Tibial nerve (tissue), 4 donors: ENCODE measurements at regions not wholly inside any gene's neighbourhood (a gene's known extent, or its start where the extent isn't known, plus 50 kb on each side); places are given as distances from the start of the nearest gene placed in this dataset.

Experiments used
- DNase-seq, 2 donors: peaks; one replicate each; pipeline ENCODE4 v3.0.0-alpha.2; 2019; ENCODE audit warnings: low spot score in 2 of 2
- H3K27ac ChIP-seq, 4 donors: fragments of 200-600 bp; sonication (generic) in 3 of 4; one replicate each; pipeline ENCODE4 v1.5.1; 2017 to 2019; ENCODE audit warnings: mild to moderate bottlenecking in 1 of 4
- H3K27me3 ChIP-seq, 2 donors: fragments of 200-600 bp; sonication (generic) in 1 of 2; one replicate each; pipeline versions ENCODE4 v1.5.1 to v1.6.0; 2017 to 2019
- H3K36me3 ChIP-seq, 3 donors: fragments of 200-600 bp; sonication (generic); one replicate each; pipeline ENCODE4 v1.5.1; 2018 to 2019
- H3K4me1 ChIP-seq, 4 donors: fragments of 200-600 bp; sonication (generic) in 3 of 4; one replicate each; pipeline ENCODE4 v1.5.1; 2017 to 2019
- H3K4me3 ChIP-seq, 4 donors: fragments of 200-600 bp; sonication (generic) in 3 of 4; one replicate each; pipeline ENCODE4 v1.5.1; 2017 to 2019; ENCODE audit warnings: mild to moderate bottlenecking in 1 of 4, moderate library complexity in 1 of 4
- H3K9me3 ChIP-seq, 4 donors: fragments of 200-600 bp; sonication (generic) in 3 of 4; one replicate each; pipeline ENCODE4 v1.5.1; 2017 to 2019
- EP300 ChIP-seq, 2 donors: sonication (generic); formaldehyde crosslinking; IDR thresholded peaks; one replicate each; pipeline ENCODE4 v1.6.1; 2017; ENCODE audit warnings: antibody characterized with exemption in 2 of 2, mild to moderate bottlenecking in 1 of 2
- POLR2A ChIP-seq, 2 donors: fragments of 450-650 bp; IDR thresholded peaks; one replicate each; pipeline ENCODE4 v1.6.1; 2017; ENCODE audit warnings: antibody characterized with exemption in 2 of 2, mild to moderate bottlenecking in 2 of 2, moderate library complexity in 2 of 2
- WGBS, 2 donors: methylation state at CpG; one replicate each; pipeline ENCODE4 v1.1.5; 2018; 5-methylcytosine and 5-hydroxymethylcytosine counted together
- TF ChIP-seq, protein P1 (sequence below), 5 experiments: fragments of 200-600 bp in 3 of 5; fragments of 450-650 bp in 2 of 5; sonication (generic) in 3 of 5; IDR thresholded peaks; one replicate each; pipeline ENCODE4 v1.5.1; 2016 to 2019; ENCODE audit warnings: antibody characterized with exemption in 5 of 5, mild to moderate bottlenecking in 3 of 5, moderate library complexity in 2 of 5

DNA sequence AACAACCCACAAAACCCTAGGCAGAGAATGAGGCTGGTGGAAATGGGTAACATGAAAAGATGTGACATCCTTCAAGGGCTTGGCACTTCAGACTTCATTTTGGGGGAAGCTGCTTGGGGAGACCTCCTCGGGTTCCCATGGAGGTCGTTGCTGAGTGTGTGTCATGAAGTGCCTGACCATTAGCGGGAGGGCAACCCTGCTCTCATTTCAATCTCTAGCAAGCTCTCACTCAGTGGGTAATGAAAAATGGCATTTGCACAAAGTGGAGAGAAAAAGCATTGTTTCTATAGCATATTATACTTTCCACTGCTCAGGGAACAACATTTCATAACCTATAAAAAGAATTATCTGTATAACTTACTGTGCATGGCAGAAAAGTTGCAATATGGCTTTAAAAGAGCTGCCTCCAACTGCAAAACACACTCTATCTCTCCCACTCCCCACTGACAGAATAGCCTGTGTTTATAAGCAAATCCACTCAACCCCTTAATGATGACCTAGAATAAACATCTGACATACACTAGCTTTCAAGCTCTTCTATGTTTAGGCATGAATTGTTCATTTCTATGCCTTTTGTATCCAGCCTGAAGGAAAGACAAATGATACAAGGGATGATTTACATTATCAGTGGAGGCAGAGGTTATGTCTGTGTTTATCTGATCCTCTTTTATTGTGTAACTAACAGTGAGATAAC, 357.2 kb downstream of the ZSWIM6 start:
- DNase-seq: no peak
- no peaks in the 10 kb centered on the region for H3K36me3 ChIP-seq
- H3K4me1 ChIP-seq: peaks cover 0 to 16% (median 0%) of the 10 kb centered on the region in 4 donors
- H3K27ac ChIP-seq: no peak overlapping the region
- peaks cover 0 to 19% (median 8%) of the 10 kb centered on the region in 4 donors for H3K9me3 ChIP-seq
- no peak overlapping the region for H3K4me3 ChIP-seq
- no peaks in the 10 kb centered on the region for H3K27me3 ChIP-seq
- TF ChIP-seq EP300 (IDR thresholded peaks at IDR 0.05) (no peak), POLR2A (IDR thresholded peaks at IDR 0.05) (no peak)
- TF ChIP-seq, protein P1, sequence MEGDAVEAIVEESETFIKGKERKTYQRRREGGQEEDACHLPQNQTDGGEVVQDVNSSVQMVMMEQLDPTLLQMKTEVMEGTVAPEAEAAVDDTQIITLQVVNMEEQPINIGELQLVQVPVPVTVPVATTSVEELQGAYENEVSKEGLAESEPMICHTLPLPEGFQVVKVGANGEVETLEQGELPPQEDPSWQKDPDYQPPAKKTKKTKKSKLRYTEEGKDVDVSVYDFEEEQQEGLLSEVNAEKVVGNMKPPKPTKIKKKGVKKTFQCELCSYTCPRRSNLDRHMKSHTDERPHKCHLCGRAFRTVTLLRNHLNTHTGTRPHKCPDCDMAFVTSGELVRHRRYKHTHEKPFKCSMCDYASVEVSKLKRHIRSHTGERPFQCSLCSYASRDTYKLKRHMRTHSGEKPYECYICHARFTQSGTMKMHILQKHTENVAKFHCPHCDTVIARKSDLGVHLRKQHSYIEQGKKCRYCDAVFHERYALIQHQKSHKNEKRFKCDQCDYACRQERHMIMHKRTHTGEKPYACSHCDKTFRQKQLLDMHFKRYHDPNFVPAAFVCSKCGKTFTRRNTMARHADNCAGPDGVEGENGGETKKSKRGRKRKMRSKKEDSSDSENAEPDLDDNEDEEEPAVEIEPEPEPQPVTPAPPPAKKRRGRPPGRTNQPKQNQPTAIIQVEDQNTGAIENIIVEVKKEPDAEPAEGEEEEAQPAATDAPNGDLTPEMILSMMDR (IDR thresholded peaks at IDR 0.05): no peak
- WGBS, 2 donors: 73 to 77% methylated on average over 3 of the region's 3 CpGs

DNA sequence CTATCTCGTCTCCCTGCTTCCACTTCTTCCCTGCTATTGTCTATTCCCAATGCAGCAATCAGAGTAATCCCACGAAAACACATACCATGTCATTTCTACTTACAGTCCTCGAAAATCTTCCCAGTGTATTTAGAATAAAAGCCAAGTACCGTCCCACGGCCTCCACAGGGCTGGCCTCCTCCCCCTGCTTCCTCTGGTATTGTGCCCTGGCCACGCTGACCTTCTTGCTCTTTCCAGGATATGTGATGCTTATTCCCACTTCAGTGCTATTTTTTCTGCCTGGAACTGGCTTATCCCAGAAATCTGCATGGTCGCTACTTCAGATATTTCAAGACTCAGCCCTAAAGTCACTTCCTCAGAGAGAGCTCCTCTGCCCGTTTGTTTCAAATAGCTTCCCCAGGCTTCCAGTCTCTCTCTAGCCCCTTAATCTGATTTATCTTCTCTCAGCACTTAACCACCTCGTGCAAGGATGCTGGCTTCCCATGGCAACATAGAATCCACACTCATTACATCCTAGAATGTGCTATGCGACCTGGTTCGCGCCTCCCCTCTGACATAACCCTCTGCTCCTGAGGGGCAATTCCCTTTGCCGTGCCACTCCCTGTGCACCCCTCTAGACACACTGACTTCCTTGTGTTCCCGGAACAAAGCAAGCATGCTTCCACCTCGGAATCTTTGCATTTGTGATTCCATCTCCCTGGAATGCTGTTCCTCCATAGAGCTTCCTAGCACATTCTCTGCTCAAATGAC, 365.9 kb downstream of the ZSWIM6 start:
- Histone ChIP-seq H3K4me3 (no peak overlapping the region), H3K4me1 (peaks cover 0 to 3% (median 0%) of the 10 kb centered on the region in 4 donors), H3K36me3 (no peaks in the 10 kb centered on the region), H3K27ac (no peak overlapping the region), H3K9me3 (peaks cover 0 to 8% (median 4%) of the 10 kb centered on the region in 4 donors), H3K27me3 (no peaks in the 10 kb centered on the region)
- TF ChIP-seq, protein P1 (IDR thresholded peaks at IDR 0.05): no peak
- TF ChIP-seq POLR2A (IDR thresholded peaks at IDR 0.05): no peak
- no peak for TF ChIP-seq EP300 (IDR thresholded peaks at IDR 0.05)
- 43 to 53% methylated on average over 15 of the region's 15 CpGs for WGBS, 2 donors
- no peak for DNase-seq

DNA sequence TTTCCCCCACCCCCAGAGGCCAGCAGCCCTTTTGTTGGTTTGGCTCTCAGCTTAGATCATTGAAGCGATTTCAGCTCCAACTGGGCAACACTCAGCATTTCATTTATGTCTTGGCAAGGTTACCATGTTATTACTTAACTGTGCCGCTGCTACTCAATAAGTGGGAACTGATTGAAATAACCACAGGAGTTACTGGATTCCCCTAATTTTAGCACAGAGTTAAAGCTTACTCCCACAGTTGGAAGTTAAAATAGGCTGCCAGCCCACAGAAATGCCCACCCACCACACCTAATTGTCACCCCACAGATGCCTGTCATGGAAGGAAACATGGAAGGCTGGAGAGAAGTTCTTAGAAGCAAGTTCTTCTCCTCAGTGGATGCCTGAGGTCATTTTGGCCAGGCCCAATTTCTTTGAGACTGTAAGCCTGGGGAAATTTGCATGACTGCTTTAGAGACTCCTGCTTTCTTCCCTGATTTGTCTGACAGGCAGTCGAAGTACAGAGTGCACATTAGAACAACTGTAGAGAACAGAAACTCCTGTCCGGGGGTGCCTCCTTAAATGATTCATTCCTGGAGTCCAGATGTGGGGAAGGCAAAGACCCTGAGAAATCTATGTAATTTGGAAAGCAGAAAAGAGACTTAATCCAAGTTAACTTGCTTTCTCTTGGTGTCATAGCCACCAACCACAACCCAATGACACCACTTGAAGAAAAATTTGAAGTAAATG, 370.0 kb downstream of the ZSWIM6 start:
- 48 to 84% methylated on average over 4 of the region's 4 CpGs for WGBS, 2 donors
- TF ChIP-seq, protein P1 (IDR thresholded peaks at IDR 0.05): no peak
- TF ChIP-seq EP300 (IDR thresholded peaks at IDR 0.05) (no peak), POLR2A (IDR thresholded peaks at IDR 0.05) (no peak)

DNA sequence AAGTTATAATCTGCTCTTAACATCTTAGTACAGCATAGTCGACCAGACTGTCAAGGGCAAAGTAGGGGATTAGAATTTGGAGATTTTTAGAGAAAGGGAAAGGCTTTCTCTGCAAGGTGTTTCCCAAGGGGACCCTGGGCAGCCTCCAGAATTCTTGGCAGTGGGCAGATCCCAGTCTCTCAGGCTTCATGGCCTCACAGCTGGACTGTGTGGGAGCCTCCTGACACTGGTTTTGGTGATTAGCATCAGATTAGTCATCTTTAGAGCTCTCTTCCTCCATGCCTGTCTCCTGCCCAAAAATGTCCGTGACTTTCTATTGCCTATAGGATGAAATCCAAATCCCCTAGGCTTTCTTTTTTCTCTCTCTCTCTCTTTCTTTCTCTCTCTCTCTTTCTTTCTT, 370.7 kb downstream of the ZSWIM6 start:
- 70 to 74% methylated on average over 2 of the region's 2 CpGs for WGBS, 2 donors
- TF ChIP-seq POLR2A (IDR thresholded peaks at IDR 0.05) (no peak), EP300 (IDR thresholded peaks at IDR 0.05) (no peak)
- TF ChIP-seq, protein P1 (IDR thresholded peaks at IDR 0.05): no peak
- no peaks in the 10 kb centered on the region for H3K9me3 ChIP-seq
- no peak overlapping the region for H3K27ac ChIP-seq
- DNase-seq: no peak
- H3K27me3 ChIP-seq: no peaks in the 10 kb centered on the region
- H3K4me1 ChIP-seq: peaks cover 0 to 3% (median 0%) of the 10 kb centered on the region in 4 donors
- H3K4me3 ChIP-seq: no peak overlapping the region
- no peaks in the 10 kb centered on the region for H3K36me3 ChIP-seq

More for the DNA sequence above, 370.0 kb downstream of the ZSWIM6 start:
- H3K4me3 ChIP-seq: no peak overlapping the region
- no peaks in the 10 kb centered on the region for H3K27me3 ChIP-seq
- H3K27ac ChIP-seq: no peak overlapping the region
- no peaks in the 10 kb centered on the region for H3K36me3 ChIP-seq
- no peak for DNase-seq
- H3K9me3 ChIP-seq: no peaks in the 10 kb centered on the region
- H3K4me1 ChIP-seq: peaks cover 0 to 3% (median 0%) of the 10 kb centered on the region in 4 donors
